K562 (cell line): ENCODE measurements at regions not wholly inside any gene's neighbourhood (a gene's known extent, or its start where the extent isn't known, plus 50 kb on each side); places are given as distances from the start of the nearest gene placed in this dataset.

Experiments used
- ADNP ChIP-seq: fragments of 200-800 bp; sonication (Bioruptor generic); IDR thresholded peaks from 2 replicates; pipeline ENCODE4 v1.6.1; 2016; ENCODE audit warnings: missing genetic modification characterization, missing compliant biosample characterization
- ETV6 ChIP-seq, 3 experiments: fragments of 150-350 bp in 1 of 3; sonication (generic) in 1 of 3; formaldehyde crosslinking in 1 of 3; IDR thresholded peaks; 2 replicates each; pipeline versions ENCODE4 v1.6.1 to v1.8.0; 2014 to 2022; ENCODE audit warnings: borderline replicate concordance in 2 of 3, low read depth in 2 of 3, antibody characterized with exemption in 1 of 3, low read length in 1 of 3, mild to moderate bottlenecking in 1 of 3, missing genetic modification reagents in 1 of 3
- FOSL1 ChIP-seq: fragments of 200-800 bp; sonication (Bioruptor generic); conservative IDR thresholded peaks from 2 replicates; pipeline ENCODE4 v1.6.1; 2016; ENCODE audit warnings: missing genetic modification characterization, missing compliant biosample characterization
- FOXA3 ChIP-seq, 2 experiments: fragments of 450-650 bp in 1 of 2; sonication (generic) in 1 of 2; formaldehyde crosslinking; IDR thresholded peaks in 1 of 2; conservative IDR thresholded peaks in 1 of 2; 2 replicates each; pipeline versions ENCODE4 v1.4.0 to v1.8.0; 2020 to 2022; ENCODE audit warnings: mild to moderate bottlenecking in 2 of 2, missing genetic modification reagents in 1 of 2
- HDAC3 ChIP-seq: fragments of 450-650 bp; IDR thresholded peaks from 2 replicates; pipeline ENCODE4 v1.6.1; 2018; ENCODE audit warnings: borderline replicate concordance, mild to moderate bottlenecking, moderate library complexity; ENCODE audit not compliant: partially characterized antibody
- HMGN3 ChIP-seq: IDR thresholded peaks from 2 replicates; pipeline ENCODE4 v1.6.1; 2011; ENCODE audit warnings: borderline replicate concordance, low read depth, mild to moderate bottlenecking, mixed read lengths, low read length; ENCODE audit not compliant: insufficient read length; ENCODE audit errors: extremely low read depth
- MAFK ChIP-seq: IDR thresholded peaks from 2 replicates; pipeline ENCODE4 v1.6.1; 2011; ENCODE audit warnings: low read length, improper control_type of control experiment
- PBX2 ChIP-seq, 2 experiments: IDR thresholded peaks in 1 of 2; conservative IDR thresholded peaks in 1 of 2; 2 replicates each; pipeline ENCODE4 v1.6.1; 2016; ENCODE audit warnings: low read depth in 2 of 2, mild to moderate bottlenecking in 1 of 2, missing compliant biosample characterization in 1 of 2, missing genetic modification characterization in 1 of 2, moderate library complexity in 1 of 2
- POLR2AphosphoS5 ChIP-seq: IDR thresholded peaks from 2 replicates; pipeline ENCODE4 v1.6.1; 2011; ENCODE audit warnings: mild to moderate bottlenecking, low read depth, low read length, moderate library complexity; ENCODE audit not compliant: control insufficient read depth, insufficient read depth
- RAD21 ChIP-seq, 2 experiments: fragments of 250-450 bp in 1 of 2; fragments of 450-650 bp in 1 of 2; sonication (Bioruptor Pico) in 1 of 2; formaldehyde crosslinking in 1 of 2; IDR thresholded peaks in 1 of 2; conservative IDR thresholded peaks in 1 of 2; 2 replicates each; pipeline versions ENCODE4 v1.4.0 to v1.8.0; 2020 to 2022; ENCODE audit warnings: mild to moderate bottlenecking in 2 of 2, moderate library complexity in 1 of 2
- ZNF197 ChIP-seq: fragments of 200-800 bp; sonication (Bioruptor generic); IDR thresholded peaks from 2 replicates; pipeline ENCODE4 v1.6.1; 2016; ENCODE audit warnings: low read depth, missing genetic modification characterization, missing compliant biosample characterization
- ZNF3 ChIP-seq: fragments of 250-450 bp; sonication (Bioruptor Pico); IDR thresholded peaks from 2 replicates; pipeline ENCODE4 v1.5.0; 2021; ENCODE audit warnings: mild to moderate bottlenecking, moderate library complexity
- TF ChIP-seq, protein P1 (sequence below): fragments of 450-650 bp; formaldehyde crosslinking; IDR thresholded peaks from 2 replicates; pipeline ENCODE4 v1.4.0; 2020; ENCODE audit warnings: mild to moderate bottlenecking, moderate library complexity
- TF ChIP-seq, protein P2 (sequence below): fragments of 150-350 bp; IDR thresholded peaks from 2 replicates; pipeline ENCODE4 v1.6.1; 2014; ENCODE audit warnings: low read depth, mild to moderate bottlenecking, low read length, borderline replicate concordance
- TF ChIP-seq, protein P3 (sequence below): IDR thresholded peaks from 2 replicates; pipeline ENCODE4 v1.6.1; 2014; ENCODE audit warnings: antibody characterized with exemption
- TF ChIP-seq, protein P4 (sequence below): fragments of 250-450 bp; sonication (Bioruptor Pico); IDR thresholded peaks from 2 replicates; pipeline ENCODE4 v1.8.0; 2022; ENCODE audit warnings: moderate library complexity, mild to moderate bottlenecking, inconsistent platforms

DNA sequence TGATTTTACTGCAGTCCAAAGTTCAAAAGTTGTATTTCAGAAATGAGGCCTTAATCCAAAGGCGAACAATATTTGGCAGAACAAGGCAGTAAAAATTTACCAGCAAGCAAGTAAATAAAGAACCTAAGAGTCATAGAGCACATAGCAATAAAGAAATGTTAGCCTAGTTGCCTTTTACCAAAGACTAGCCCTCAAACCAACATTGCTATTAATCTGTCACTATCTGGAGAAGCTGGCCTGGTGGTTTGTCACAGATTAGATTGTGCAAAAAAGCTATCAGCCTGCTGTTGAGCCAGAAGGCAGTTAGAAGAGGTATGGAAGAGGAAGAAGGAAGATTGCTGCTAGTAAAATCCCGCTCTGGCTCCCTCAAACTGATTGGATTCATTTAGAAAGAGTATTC lies 304.7 kb upstream of the KLF4 start (continued):
- TF ChIP-seq HMGN3, result peak; percentile 53
- TF ChIP-seq POLR2AphosphoS5, result peak; percentile 90
- no peak for TF ChIP-seq PBX2 (CRISPR knock-in tag; IDR thresholded peaks at IDR 0.05; ENCODE audit: low read depth)
- TF ChIP-seq PBX2 (tag; conservative IDR thresholded peaks at IDR 0.05; ENCODE audit: low read depth), result peak; percentile 89
- TF ChIP-seq, protein P1, sequence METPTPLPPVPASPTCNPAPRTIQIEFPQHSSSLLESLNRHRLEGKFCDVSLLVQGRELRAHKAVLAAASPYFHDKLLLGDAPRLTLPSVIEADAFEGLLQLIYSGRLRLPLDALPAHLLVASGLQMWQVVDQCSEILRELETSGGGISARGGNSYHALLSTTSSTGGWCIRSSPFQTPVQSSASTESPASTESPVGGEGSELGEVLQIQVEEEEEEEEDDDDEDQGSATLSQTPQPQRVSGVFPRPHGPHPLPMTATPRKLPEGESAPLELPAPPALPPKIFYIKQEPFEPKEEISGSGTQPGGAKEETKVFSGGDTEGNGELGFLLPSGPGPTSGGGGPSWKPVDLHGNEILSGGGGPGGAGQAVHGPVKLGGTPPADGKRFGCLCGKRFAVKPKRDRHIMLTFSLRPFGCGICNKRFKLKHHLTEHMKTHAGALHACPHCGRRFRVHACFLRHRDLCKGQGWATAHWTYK (CRISPR knock-in tag), result no peak
- TF ChIP-seq ETV6 (IDR thresholded peaks at IDR 0.05; ENCODE audit: borderline replicate concordance in 1 of 2, low read depth in 2 of 2, low read length in 1 of 2), result peak in 1 of 2 experiments; percentile 35; a peak in 1 of 4 replicates
- TF ChIP-seq ETV6 (CRISPR knock-in tag; IDR thresholded peaks at IDR 0.05; ENCODE audit: borderline replicate concordance), result no peak
- TF ChIP-seq RAD21 (CRISPR knock-in tag; conservative IDR thresholded peaks at IDR 0.05 in 1 of 2, IDR thresholded peaks at IDR 0.05 in 1 of 2), result peak; percentile 35 to 36; a peak in 3 of 4 replicates
- TF ChIP-seq MAFK, result 0 out of 2 replicates have a peak, but pooled peaks have one; percentile 12
- peak; percentile 56 for TF ChIP-seq FOSL1 (tag)
- TF ChIP-seq ZNF3 (CRISPR knock-in tag), result no peak
- TF ChIP-seq HDAC3, result peak; percentile 76
- TF ChIP-seq, protein P2, sequence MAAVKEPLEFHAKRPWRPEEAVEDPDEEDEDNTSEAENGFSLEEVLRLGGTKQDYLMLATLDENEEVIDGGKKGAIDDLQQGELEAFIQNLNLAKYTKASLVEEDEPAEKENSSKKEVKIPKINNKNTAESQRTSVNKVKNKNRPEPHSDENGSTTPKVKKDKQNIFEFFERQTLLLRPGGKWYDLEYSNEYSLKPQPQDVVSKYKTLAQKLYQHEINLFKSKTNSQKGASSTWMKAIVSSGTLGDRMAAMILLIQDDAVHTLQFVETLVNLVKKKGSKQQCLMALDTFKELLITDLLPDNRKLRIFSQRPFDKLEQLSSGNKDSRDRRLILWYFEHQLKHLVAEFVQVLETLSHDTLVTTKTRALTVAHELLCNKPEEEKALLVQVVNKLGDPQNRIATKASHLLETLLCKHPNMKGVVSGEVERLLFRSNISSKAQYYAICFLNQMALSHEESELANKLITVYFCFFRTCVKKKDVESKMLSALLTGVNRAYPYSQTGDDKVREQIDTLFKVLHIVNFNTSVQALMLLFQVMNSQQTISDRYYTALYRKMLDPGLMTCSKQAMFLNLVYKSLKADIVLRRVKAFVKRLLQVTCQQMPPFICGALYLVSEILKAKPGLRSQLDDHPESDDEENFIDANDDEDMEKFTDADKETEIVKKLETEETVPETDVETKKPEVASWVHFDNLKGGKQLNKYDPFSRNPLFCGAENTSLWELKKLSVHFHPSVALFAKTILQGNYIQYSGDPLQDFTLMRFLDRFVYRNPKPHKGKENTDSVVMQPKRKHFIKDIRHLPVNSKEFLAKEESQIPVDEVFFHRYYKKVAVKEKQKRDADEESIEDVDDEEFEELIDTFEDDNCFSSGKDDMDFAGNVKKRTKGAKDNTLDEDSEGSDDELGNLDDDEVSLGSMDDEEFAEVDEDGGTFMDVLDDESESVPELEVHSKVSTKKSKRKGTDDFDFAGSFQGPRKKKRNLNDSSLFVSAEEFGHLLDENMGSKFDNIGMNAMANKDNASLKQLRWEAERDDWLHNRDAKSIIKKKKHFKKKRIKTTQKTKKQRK, result no peak
- TF ChIP-seq, protein P3, sequence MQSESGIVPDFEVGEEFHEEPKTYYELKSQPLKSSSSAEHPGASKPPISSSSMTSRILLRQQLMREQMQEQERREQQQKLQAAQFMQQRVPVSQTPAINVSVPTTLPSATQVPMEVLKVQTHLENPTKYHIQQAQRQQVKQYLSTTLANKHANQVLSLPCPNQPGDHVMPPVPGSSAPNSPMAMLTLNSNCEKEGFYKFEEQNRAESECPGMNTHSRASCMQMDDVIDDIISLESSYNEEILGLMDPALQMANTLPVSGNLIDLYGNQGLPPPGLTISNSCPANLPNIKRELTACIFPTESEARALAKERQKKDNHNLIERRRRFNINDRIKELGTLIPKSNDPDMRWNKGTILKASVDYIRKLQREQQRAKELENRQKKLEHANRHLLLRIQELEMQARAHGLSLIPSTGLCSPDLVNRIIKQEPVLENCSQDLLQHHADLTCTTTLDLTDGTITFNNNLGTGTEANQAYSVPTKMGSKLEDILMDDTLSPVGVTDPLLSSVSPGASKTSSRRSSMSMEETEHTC, result no peak
- TF ChIP-seq FOXA3 (CRISPR knock-in tag; conservative IDR thresholded peaks at IDR 0.05 in 1 of 2, IDR thresholded peaks at IDR 0.05 in 1 of 2), result peak in 1 of 2 experiments; percentile 45; a peak in 2 of 4 replicates
- TF ChIP-seq ADNP, result no peak
- TF ChIP-seq ZNF197, result 0 out of 2 replicates have a peak, but pooled peaks have one; percentile 44
- TF ChIP-seq, protein P4, sequence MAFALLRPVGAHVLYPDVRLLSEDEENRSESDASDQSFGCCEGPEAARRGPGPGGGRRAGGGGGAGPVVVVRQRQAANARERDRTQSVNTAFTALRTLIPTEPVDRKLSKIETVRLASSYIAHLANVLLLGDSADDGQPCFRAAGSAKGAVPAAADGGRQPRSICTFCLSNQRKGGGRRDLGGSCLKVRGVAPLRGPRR (CRISPR knock-in tag), result no peak
